Peyer's patch (tissue), 4 donors: ENCODE measurements at regions not wholly inside any gene's neighbourhood (a gene's known extent, or its start where the extent isn't known, plus 50 kb on each side); places are given as distances from the start of the nearest gene placed in this dataset.

Source experiments
- DNase-seq, 3 donors: peaks; one replicate each; pipeline ENCODE4 v3.0.0-alpha.2; 2017 to 2019
- H3K27ac ChIP-seq, 4 donors: fragments of 200-600 bp; sonication (generic); one replicate each; pipeline ENCODE4 v1.5.1; 2016 to 2019
- H3K27me3 ChIP-seq, 2 donors: fragments of 200-600 bp; sonication (generic); one replicate each; pipeline ENCODE4 v1.5.1; 2019
- H3K36me3 ChIP-seq, 3 donors: fragments of 200-600 bp; sonication (generic); one replicate each; pipeline ENCODE4 v1.5.1; 2016 to 2019
- H3K4me1 ChIP-seq, 4 donors: fragments of 200-600 bp; sonication (generic); one replicate each; pipeline ENCODE4 v1.5.1; 2016 to 2019
- H3K4me3 ChIP-seq, 4 donors: fragments of 200-600 bp; sonication (generic); 1 replicate in 3 of 4; 2 replicates in 1 of 4; pipeline ENCODE4 v1.5.1; 2016 to 2019; ENCODE audit warnings: mild to moderate bottlenecking in 1 of 4
- H3K9me3 ChIP-seq, 4 donors: fragments of 200-600 bp; sonication (generic); one replicate each; pipeline ENCODE4 v1.5.1; 2016 to 2019; ENCODE audit warnings: mild to moderate bottlenecking in 1 of 4
- POLR2A ChIP-seq, 2 donors: fragments of 450-650 bp; IDR thresholded peaks; one replicate each; pipeline ENCODE4 v1.5.1; 2017; ENCODE audit warnings: antibody characterized with exemption in 2 of 2, mild to moderate bottlenecking in 2 of 2, moderate library complexity in 2 of 2
- TF ChIP-seq, protein P1 (sequence below), 6 experiments: fragments of 450-650 bp in 4 of 6; fragments of 200-600 bp in 2 of 6; sonication (generic) in 1 of 6; IDR thresholded peaks; one replicate each; pipeline ENCODE4 v1.5.1; 2017 to 2019; ENCODE audit warnings: antibody characterized with exemption in 6 of 6, mild to moderate bottlenecking in 3 of 6, moderate library complexity in 1 of 6

DNA sequence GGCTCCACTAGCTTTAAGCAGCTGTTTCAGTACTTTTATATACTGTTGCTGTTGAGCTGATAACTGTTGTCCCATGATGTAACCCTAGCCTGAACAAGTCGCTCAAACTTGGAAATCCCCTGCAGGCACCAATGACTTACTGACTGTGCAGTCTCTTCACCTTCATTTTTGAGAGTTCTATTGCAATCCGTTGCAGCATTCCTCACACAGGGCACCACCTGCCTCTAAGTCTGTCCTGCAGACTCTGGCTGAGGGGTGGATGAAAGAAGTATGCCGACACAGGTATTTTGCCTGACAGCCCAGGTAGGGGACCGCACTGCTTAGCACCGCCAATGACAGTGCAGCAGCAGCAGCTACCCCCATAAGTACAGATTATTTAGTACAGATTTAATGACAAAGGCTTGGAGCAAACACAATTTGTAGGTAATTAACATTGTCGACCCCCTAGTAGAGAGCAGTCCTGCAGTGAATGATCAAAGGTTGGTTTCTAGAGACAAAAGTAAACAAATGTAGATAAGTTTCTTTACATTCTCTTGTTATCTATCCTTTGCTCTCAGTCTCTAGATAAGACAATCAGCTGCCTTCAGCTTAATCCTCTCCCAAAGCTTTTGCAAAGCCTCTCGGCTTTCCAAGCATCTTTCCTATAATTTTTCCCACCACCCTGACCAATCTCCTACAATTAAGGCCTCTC, 205.0 kb downstream of the PABPC4L start:
- H3K27ac ChIP-seq: no peak overlapping the region
- H3K27me3 ChIP-seq: no peaks in the 10 kb centered on the region
- no peak for DNase-seq
- no peak overlapping the region for H3K4me3 ChIP-seq
- H3K9me3 ChIP-seq: no peaks in the 10 kb centered on the region
- no peak for TF ChIP-seq POLR2A (IDR thresholded peaks at IDR 0.05)
- TF ChIP-seq, protein P1, sequence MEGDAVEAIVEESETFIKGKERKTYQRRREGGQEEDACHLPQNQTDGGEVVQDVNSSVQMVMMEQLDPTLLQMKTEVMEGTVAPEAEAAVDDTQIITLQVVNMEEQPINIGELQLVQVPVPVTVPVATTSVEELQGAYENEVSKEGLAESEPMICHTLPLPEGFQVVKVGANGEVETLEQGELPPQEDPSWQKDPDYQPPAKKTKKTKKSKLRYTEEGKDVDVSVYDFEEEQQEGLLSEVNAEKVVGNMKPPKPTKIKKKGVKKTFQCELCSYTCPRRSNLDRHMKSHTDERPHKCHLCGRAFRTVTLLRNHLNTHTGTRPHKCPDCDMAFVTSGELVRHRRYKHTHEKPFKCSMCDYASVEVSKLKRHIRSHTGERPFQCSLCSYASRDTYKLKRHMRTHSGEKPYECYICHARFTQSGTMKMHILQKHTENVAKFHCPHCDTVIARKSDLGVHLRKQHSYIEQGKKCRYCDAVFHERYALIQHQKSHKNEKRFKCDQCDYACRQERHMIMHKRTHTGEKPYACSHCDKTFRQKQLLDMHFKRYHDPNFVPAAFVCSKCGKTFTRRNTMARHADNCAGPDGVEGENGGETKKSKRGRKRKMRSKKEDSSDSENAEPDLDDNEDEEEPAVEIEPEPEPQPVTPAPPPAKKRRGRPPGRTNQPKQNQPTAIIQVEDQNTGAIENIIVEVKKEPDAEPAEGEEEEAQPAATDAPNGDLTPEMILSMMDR (IDR thresholded peaks at IDR 0.05): no peak
- no peaks in the 10 kb centered on the region for H3K4me1 ChIP-seq
- no peaks in the 10 kb centered on the region for H3K36me3 ChIP-seq

DNA sequence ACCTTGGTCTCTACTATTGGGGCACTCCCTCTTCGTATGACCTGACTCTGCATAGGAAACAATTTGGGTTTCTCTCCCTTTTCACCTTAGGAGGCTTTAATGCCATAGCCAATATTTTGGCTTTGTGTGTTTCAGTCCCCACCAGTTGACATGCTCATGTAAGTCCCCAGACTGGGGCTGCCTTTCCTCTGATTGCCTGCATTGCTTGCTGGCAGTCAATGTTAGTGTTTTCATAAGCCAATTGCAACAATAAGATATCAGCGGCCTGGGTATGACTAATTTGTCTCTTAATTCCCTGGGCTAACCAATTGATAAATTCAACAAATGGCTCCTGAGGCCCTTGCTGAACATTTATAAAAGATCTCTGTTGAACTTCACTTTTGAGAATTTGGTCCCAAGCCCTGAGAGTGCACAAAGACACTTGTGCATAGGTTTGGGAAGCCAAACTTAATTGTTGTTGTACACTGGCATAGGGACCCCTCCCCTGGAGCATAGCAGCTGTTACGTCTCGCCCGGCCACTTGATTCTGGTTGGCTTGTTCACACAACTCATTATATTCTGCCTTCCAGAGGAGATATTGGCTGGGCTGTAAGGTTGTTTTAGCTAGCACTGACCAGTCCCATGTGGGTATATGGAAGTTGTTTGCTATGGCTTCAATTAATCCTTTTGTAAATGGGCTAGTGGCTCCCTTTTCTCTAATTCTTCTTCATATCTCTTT, 206.2 kb downstream of the PABPC4L start:
- Histone ChIP-seq H3K4me1 (no peaks in the 10 kb centered on the region), H3K4me3 (no peak overlapping the region), H3K27me3 (no peaks in the 10 kb centered on the region), H3K36me3 (no peaks in the 10 kb centered on the region), H3K9me3 (no peaks in the 10 kb centered on the region), H3K27ac (no peak overlapping the region)
- TF ChIP-seq POLR2A (IDR thresholded peaks at IDR 0.05): no peak
- TF ChIP-seq, protein P1 (IDR thresholded peaks at IDR 0.05): no peak
- DNase-seq: no peak

DNA sequence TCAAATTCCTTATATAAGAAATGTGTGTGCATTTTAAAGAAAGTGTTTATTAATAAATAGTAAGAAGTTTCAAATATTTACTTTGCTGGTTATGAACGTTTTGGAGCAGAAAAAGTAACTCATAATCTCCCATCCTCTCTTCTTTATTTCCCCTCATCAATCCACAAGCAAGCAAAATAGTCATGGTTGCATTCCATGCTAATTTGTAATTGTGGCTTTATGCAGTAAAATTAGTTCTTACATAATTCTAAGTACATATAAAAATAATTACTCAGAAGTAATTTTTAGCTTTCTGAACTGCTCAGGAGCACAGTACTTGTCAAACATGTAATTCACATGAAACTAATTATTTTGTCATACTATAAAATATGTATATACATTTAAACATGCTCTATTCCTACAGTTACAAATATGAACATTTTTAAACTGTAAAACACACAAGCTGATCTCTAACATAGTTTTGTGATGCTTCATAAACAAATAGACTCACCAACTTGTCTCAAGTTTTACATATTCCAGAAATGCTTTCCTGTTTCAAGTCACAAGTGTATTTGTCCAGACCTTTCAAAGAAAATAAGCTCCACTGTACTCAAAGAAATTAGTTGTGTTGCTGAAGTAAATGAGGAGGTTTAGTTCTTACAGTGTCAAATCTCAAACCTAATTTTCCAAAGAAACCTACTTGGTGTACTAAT, 218.9 kb downstream of the PABPC4L start:
- no peak for TF ChIP-seq POLR2A (IDR thresholded peaks at IDR 0.05)
- TF ChIP-seq, protein P1 (IDR thresholded peaks at IDR 0.05): no peak
- no peaks in the 10 kb centered on the region for H3K4me1 ChIP-seq
- DNase-seq: no peak
- no peak overlapping the region for H3K4me3 ChIP-seq
- no peaks in the 10 kb centered on the region for H3K27me3 ChIP-seq
- no peak overlapping the region for H3K27ac ChIP-seq
- no peaks in the 10 kb centered on the region for H3K9me3 ChIP-seq
- no peaks in the 10 kb centered on the region for H3K36me3 ChIP-seq

DNA sequence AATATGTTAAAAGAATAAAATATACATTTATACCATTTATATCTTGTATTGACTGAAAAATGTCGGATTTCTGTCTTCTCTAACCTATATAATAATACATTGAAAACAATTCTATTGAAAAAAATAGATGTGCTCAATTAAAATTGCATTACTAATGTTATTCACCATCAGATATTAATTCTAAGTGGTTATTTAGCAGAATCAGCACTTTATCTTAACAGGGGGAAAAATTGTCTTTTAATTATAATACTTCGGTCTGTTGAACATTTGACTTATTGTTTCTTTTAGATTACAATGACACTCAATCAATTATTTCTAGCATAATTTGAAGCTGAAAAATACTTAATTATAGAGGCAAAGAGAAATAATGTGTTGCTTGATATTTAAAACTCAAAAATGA, 220.3 kb downstream of the PABPC4L start:
- no peaks in the 10 kb centered on the region for H3K27me3 ChIP-seq
- H3K4me3 ChIP-seq: no peak overlapping the region
- no peaks in the 10 kb centered on the region for H3K36me3 ChIP-seq
- no peaks in the 10 kb centered on the region for H3K4me1 ChIP-seq
- H3K9me3 ChIP-seq: no peaks in the 10 kb centered on the region
- no peak overlapping the region for H3K27ac ChIP-seq
- TF ChIP-seq POLR2A (IDR thresholded peaks at IDR 0.05): no peak
- TF ChIP-seq, protein P1 (IDR thresholded peaks at IDR 0.05): no peak
- no peak for DNase-seq

DNA sequence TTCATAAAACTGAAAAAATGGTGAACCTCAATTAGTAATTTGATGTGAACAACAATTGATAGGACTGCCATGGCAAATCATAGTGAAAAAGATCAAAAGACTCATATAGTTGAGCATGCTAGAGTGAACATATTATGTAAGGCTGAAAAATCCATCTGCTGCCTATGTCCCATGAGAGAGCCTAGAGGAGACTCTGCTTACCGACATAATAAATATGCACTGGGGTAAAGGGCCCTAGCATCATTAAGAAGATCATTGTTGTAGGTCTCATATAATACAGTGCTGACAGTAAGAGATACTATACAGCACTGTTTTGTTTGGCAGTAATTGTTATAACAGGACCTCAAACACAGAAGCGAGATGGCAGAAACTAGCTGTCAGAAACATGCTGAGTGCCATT, 229.0 kb downstream of the PABPC4L start:
- H3K36me3 ChIP-seq: no peaks in the 10 kb centered on the region
- H3K9me3 ChIP-seq: no peaks in the 10 kb centered on the region
- TF ChIP-seq, protein P1 (IDR thresholded peaks at IDR 0.05): no peak
- no peak for TF ChIP-seq POLR2A (IDR thresholded peaks at IDR 0.05)
- H3K27ac ChIP-seq: no peak overlapping the region
- no peak overlapping the region for H3K4me3 ChIP-seq
- no peaks in the 10 kb centered on the region for H3K4me1 ChIP-seq
- DNase-seq: no peak
- H3K27me3 ChIP-seq: no peaks in the 10 kb centered on the region
